ENCODE measurements at regions not wholly inside any gene's neighbourhood (a gene's known extent, or its start where the extent isn't known, plus 50 kb on each side); places are given as distances from the start of the nearest gene placed in this dataset.

GRCh38 chr10:128258421-128258976 is 132.3 kb upstream of the MKI67 start:
- TF ChIP-seq POLR2AphosphoS5 (IDR thresholded peaks at IDR 0.05; ENCODE audit: low read depth, low read length) (no peak), TAF1 (IDR thresholded peaks at IDR 0.05; ENCODE audit: borderline replicate concordance, insufficient read depth, low read length) (no peak)

Data from PFSK-1 (cell line).